Uterus (tissue), 2 donors: ENCODE measurements at regions not wholly inside any gene's neighbourhood (a gene's known extent, or its start where the extent isn't known, plus 50 kb on each side); places are given as distances from the start of the nearest gene placed in this dataset.

Experiments
- CTCF ChIP-seq, 4 experiments: fragments of 200-600 bp in 2 of 4; fragments of 450-650 bp in 2 of 4; sonication (generic) in 2 of 4; IDR thresholded peaks; one replicate each; pipeline ENCODE4 v1.5.1; 2016 to 2019; ENCODE audit warnings: antibody characterized with exemption in 4 of 4, mild to moderate bottlenecking in 2 of 4, moderate library complexity in 1 of 4
- POLR2A ChIP-seq, 2 donors: fragments of 450-650 bp; IDR thresholded peaks; one replicate each; pipeline ENCODE4 v1.6.1; 2016; ENCODE audit warnings: antibody characterized with exemption in 2 of 2, mild to moderate bottlenecking in 1 of 2, moderate library complexity in 1 of 2

DNA sequence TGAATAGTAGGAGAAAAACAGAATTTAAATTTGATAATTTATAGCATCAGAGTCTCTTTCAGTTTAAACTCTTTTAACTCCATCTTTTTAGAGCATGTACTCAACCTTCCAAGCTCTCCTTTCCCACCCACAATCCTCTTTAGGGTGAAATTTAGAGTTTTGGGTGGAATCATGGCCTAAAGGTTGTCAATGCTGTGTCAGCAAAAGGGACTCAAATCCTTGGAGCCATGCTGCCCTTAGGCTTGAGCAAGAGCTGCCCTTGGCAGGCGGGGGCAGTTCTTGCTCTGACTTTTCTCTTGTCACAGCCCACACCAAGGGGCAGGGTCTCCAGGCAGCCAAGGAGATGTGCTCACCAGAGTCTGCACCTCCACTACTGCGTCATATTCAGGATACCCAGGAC is 102.4 kb downstream of the MTX3 start:
- TF ChIP-seq CTCF (IDR thresholded peaks at IDR 0.05) (no peak), POLR2A (IDR thresholded peaks at IDR 0.05) (no peak)
